Keratinocyte (primary cell): ENCODE measurements at regions not wholly inside any gene's neighbourhood (a gene's known extent, or its start where the extent isn't known, plus 50 kb on each side); places are given as distances from the start of the nearest gene placed in this dataset.

ENCODE experiments used
- EZH2 ChIP-seq: IDR thresholded peaks from one replicate; pipeline ENCODE4 v1.6.1; 2012; ENCODE audit warnings: inconsistent platforms, mild to moderate bottlenecking, low read length, moderate library complexity
- TF ChIP-seq, protein P1 (sequence below), 3 experiments: IDR thresholded peaks in 1 of 3; conservative IDR thresholded peaks in 1 of 3; optimal IDR thresholded peaks in 1 of 3; 2 replicates in 2 of 3; 3 replicates in 1 of 3; pipeline versions ENCODE3 to v1.5.1; 2011; ENCODE audit warnings: low read length in 3 of 3, mild to moderate bottlenecking in 3 of 3, moderate library complexity in 2 of 3, control low read depth in 1 of 3, inconsistent platforms in 1 of 3; ENCODE audit not compliant: insufficient read depth in 2 of 3; ENCODE audit errors: extremely low read depth in 1 of 3

DNA sequence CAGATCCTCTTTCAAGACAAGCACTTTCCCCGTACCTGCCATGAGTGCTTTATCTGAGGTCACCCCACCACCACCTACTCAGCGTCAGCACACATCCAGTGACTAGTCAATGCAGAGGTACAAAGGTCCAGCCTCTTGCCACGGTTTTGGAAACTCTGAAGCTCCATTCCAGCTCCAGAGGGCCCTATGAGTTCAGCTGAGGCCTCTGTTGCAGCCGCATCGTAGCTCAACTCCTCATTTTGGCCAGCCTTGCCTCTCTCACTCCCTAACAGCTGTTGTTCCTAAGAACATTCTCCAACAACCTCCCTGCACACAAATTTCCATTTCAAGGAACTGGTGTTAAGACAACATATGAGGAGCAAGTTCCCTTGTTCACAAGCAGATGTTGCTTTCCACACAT lies 405.1 kb upstream of the PROK2 start:
- TF ChIP-seq, protein P1, sequence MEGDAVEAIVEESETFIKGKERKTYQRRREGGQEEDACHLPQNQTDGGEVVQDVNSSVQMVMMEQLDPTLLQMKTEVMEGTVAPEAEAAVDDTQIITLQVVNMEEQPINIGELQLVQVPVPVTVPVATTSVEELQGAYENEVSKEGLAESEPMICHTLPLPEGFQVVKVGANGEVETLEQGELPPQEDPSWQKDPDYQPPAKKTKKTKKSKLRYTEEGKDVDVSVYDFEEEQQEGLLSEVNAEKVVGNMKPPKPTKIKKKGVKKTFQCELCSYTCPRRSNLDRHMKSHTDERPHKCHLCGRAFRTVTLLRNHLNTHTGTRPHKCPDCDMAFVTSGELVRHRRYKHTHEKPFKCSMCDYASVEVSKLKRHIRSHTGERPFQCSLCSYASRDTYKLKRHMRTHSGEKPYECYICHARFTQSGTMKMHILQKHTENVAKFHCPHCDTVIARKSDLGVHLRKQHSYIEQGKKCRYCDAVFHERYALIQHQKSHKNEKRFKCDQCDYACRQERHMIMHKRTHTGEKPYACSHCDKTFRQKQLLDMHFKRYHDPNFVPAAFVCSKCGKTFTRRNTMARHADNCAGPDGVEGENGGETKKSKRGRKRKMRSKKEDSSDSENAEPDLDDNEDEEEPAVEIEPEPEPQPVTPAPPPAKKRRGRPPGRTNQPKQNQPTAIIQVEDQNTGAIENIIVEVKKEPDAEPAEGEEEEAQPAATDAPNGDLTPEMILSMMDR (optimal IDR thresholded peaks at IDR 0.05 in 1 of 3, IDR thresholded peaks at IDR 0.05 in 1 of 3, conservative IDR thresholded peaks at IDR 0.05 in 1 of 3; ENCODE audit: extremely low read depth in 1 of 3, insufficient read depth in 2 of 3, low read length in 3 of 3): no peak
- no peak for TF ChIP-seq EZH2
